Lung (tissue), 11 donors: ENCODE measurements at regions not wholly inside any gene's neighbourhood (a gene's known extent, or its start where the extent isn't known, plus 50 kb on each side); places are given as distances from the start of the nearest gene placed in this dataset.

ENCODE experiments used
- ATAC-seq: fragments of 200-7000 bp; cut with Tn5 transposase; one replicate; pipeline ENCODE4 v1.9.1; 2020; ENCODE audit warnings: moderate number of reproducible peaks; ENCODE audit not compliant: insufficient read depth, low FRiP score
- DNase-seq, 3 donors: peaks; one replicate each; pipeline ENCODE4 v3.0.0-alpha.2; 2013 to 2017
- H3K27ac ChIP-seq, 2 donors: one replicate each; pipeline ENCODE4 v1.5.1; 2013; ENCODE audit warnings: mild to moderate bottlenecking in 2 of 2, moderate library complexity in 2 of 2, control low read depth in 1 of 2, inconsistent platforms in 1 of 2, low read depth in 1 of 2, low read length in 1 of 2
- H3K27me3 ChIP-seq, 3 donors: one replicate each; pipeline ENCODE4 v1.5.1; 2013; ENCODE audit warnings: low read length in 2 of 3; ENCODE audit not compliant: control insufficient read depth in 3 of 3, insufficient read depth in 3 of 3
- H3K36me3 ChIP-seq, 4 donors: one replicate each; pipeline ENCODE4 v1.5.1; 2013; ENCODE audit warnings: low read length in 4 of 4, mild to moderate bottlenecking in 1 of 4, moderate library complexity in 1 of 4; ENCODE audit not compliant: control insufficient read depth in 4 of 4, insufficient read depth in 4 of 4
- H3K4me1 ChIP-seq, 5 donors: one replicate each; pipeline ENCODE4 v1.5.1; 2013; ENCODE audit warnings: low read length in 5 of 5, mild to moderate bottlenecking in 2 of 5, moderate library complexity in 1 of 5; ENCODE audit not compliant: control insufficient read depth in 5 of 5, insufficient read depth in 5 of 5
- H3K4me3 ChIP-seq: one replicate; pipeline ENCODE4 v1.5.1; 2013; ENCODE audit warnings: mild to moderate bottlenecking, control low read depth, moderate library complexity
- H3K9ac ChIP-seq, 2 donors: one replicate each; pipeline ENCODE4 v1.5.1; 2013; ENCODE audit warnings: low read length in 2 of 2, control low read depth in 1 of 2; ENCODE audit not compliant: insufficient read depth in 1 of 2
- H3K9me3 ChIP-seq, 4 donors: one replicate each; pipeline ENCODE4 v1.5.1; 2013; ENCODE audit warnings: low read length in 3 of 4, mild to moderate bottlenecking in 1 of 4, moderate library complexity in 1 of 4; ENCODE audit not compliant: control insufficient read depth in 4 of 4, insufficient read depth in 3 of 4
- WGBS, 2 donors: extraction: QIAGEN DNeasy Blood & Tissue Kit; methylation state at CpG; one replicate each; pipeline ENCODE4 v1.1.7; 2013; 5-methylcytosine and 5-hydroxymethylcytosine counted together
- TF ChIP-seq, protein P1 (sequence below): IDR thresholded peaks from 2 replicates; pipeline ENCODE4 v1.5.1; 2012; ENCODE audit warnings: mild to moderate bottlenecking; ENCODE audit errors: control extremely low read depth, extremely low read depth
- donor health status: control.
- donor health status: control.
- donor health status: Bipolar disorder and iron deficiency.
- donor health status: healthy.
- donor health status: DM: yes; HTN: yes; CAD: no.

DNA sequence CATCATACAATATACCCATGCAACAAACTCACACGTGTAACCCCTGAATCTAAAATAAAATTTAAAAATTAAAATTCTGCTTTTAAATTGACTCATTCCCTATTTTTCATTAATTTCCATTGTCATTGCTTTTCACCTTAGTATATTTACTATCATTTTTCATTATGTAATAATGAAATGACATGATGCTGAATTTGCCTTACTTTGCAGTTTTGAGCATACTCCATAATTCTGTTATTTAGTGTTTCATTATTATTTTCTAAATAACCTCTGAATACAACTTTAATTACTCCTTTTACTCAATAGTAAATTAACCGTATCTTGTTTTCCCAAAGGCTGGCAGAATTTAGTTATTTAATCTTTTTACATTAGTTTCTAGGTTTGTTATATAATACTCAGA lies 719.6 kb downstream of the DOK5 start:
- WGBS, 2 donors = 85 to 89% methylated on average over 2 of the region's 2 CpGs
- DNase-seq (no peak), ATAC-seq (no peak)
- H3K9ac ChIP-seq = no peak overlapping the region
- H3K27me3 ChIP-seq = no peaks in the 10 kb centered on the region
- H3K27ac ChIP-seq = no peak overlapping the region
- H3K36me3 ChIP-seq = no peaks in the 10 kb centered on the region
- TF ChIP-seq, protein P1, sequence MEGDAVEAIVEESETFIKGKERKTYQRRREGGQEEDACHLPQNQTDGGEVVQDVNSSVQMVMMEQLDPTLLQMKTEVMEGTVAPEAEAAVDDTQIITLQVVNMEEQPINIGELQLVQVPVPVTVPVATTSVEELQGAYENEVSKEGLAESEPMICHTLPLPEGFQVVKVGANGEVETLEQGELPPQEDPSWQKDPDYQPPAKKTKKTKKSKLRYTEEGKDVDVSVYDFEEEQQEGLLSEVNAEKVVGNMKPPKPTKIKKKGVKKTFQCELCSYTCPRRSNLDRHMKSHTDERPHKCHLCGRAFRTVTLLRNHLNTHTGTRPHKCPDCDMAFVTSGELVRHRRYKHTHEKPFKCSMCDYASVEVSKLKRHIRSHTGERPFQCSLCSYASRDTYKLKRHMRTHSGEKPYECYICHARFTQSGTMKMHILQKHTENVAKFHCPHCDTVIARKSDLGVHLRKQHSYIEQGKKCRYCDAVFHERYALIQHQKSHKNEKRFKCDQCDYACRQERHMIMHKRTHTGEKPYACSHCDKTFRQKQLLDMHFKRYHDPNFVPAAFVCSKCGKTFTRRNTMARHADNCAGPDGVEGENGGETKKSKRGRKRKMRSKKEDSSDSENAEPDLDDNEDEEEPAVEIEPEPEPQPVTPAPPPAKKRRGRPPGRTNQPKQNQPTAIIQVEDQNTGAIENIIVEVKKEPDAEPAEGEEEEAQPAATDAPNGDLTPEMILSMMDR = no peak
- no peaks in the 10 kb centered on the region for H3K4me1 ChIP-seq
- peaks cover 0 to 1% (median 0%) of the 10 kb centered on the region in 4 donors for H3K9me3 ChIP-seq
- H3K4me3 ChIP-seq = no peak overlapping the region

DNA sequence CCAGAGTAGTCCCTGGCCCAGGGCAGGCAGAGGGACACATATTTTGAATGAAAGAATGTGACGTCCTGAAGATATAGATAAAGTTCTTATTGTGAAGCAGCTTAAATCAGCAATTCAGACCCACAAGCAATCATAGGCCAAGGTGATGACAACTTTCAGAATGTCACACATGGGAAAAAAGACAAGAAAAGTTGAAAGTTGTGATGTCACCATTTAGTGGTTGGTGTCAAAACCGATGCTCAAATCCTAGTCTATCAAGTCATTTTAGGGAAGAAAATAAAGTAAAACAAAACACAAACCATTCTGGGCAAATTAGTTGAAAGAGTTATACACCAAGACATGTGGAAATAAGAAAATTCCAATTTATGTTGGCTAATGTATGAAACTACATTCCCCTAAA lies 710.8 kb downstream of the DOK5 start:
- TF ChIP-seq, protein P1 = no peak
- ATAC-seq = no peak
- Histone ChIP-seq H3K4me3 (no peak overlapping the region), H3K27ac (no peak overlapping the region), H3K9me3 (peaks cover 0 to 4% (median 0%) of the 10 kb centered on the region in 4 donors), H3K27me3 (no peaks in the 10 kb centered on the region), H3K9ac (no peak overlapping the region), H3K4me1 (no peaks in the 10 kb centered on the region), H3K36me3 (no peaks in the 10 kb centered on the region)
- WGBS, 2 donors = 58 to 84% methylated on average over 2 of the region's 2 CpGs
- DNase-seq = no peak

DNA sequence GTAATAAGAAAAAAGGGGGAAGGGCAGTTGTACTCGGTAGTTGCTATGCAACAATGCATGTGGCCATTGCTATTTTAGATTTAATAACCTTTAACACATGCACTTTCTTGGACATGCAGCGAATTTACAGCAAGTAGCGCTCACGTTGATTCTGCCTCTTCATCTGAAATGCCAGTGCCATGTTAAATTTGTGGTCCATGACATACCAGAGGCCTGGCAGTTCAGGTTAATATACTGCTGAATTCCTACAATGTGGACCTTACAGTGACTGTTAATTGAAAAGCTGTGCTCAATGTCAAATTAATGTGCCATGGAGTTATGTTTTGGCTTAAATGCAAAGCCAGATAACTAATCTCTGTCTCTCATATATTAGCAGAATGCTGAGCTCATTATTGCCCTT lies 699.7 kb downstream of the DOK5 start:
- no peak overlapping the region for H3K4me3 ChIP-seq
- no peak for ATAC-seq
- no peak overlapping the region for H3K27ac ChIP-seq
- TF ChIP-seq, protein P1 = no peak
- H3K36me3 ChIP-seq = no peaks in the 10 kb centered on the region
- no peak overlapping the region for H3K9ac ChIP-seq
- WGBS, 2 donors = 85 to 89% methylated on average over 4 of the region's 4 CpGs
- H3K9me3 ChIP-seq = peaks cover 0 to 4% (median 1%) of the 10 kb centered on the region in 4 donors
- DNase-seq = no peak
- H3K4me1 ChIP-seq = no peaks in the 10 kb centered on the region
- H3K27me3 ChIP-seq = no peaks in the 10 kb centered on the region

DNA sequence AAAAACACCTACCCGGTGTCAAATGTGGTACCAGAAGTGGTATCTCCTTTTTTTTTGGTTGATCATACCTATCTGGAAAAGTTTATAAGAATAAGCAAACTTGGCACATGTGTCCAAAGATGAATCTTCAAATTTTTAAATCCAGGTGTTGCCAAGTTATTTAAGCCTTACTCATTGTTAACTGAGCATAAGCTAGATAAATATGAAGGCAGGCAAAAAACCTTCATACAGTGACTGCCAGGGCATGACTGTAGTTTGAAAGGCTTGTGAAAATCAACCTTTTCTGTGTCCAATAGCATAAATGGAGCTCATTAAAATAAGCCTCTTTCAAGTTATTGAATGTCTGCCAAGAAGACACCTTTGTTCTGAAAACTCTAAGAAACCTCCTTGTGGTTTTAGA lies 699.2 kb downstream of the DOK5 start:
- WGBS, 2 donors = 76 to 92% methylated on average over 1 of the region's 1 CpG
- no peaks in the 10 kb centered on the region for H3K27me3 ChIP-seq
- H3K27ac ChIP-seq = no peak overlapping the region
- H3K36me3 ChIP-seq = no peaks in the 10 kb centered on the region
- TF ChIP-seq, protein P1 = no peak
- ATAC-seq = no peak
- H3K9ac ChIP-seq = no peak overlapping the region
- peaks cover 0 to 2% (median 0%) of the 10 kb centered on the region in 4 donors for H3K9me3 ChIP-seq
- no peak for DNase-seq
- no peak overlapping the region for H3K4me3 ChIP-seq
- no peaks in the 10 kb centered on the region for H3K4me1 ChIP-seq
